Testis (tissue), 2 donors: ENCODE measurements at regions not wholly inside any gene's neighbourhood (a gene's known extent, or its start where the extent isn't known, plus 50 kb on each side); places are given as distances from the start of the nearest gene placed in this dataset.

Source experiments
- DNase-seq: peaks from one replicate; pipeline ENCODE4 v3.0.0-alpha.2; 2019
- H3K27ac ChIP-seq, 2 donors: fragments of 200-600 bp; sonication (generic); one replicate each; pipeline ENCODE4 v1.5.1; 2019
- H3K27me3 ChIP-seq: fragments of 200-600 bp; sonication (generic); one replicate; pipeline ENCODE4 v1.5.1; 2019
- H3K36me3 ChIP-seq: fragments of 200-600 bp; sonication (generic); one replicate; pipeline ENCODE4 v1.5.1; 2017; ENCODE audit warnings: low read depth; ENCODE audit errors: missing control alignments
- H3K4me1 ChIP-seq: fragments of 200-600 bp; sonication (generic); one replicate; pipeline ENCODE4 v1.5.1; 2019
- H3K4me3 ChIP-seq, 2 donors: fragments of 200-600 bp; sonication (generic); one replicate each; pipeline ENCODE4 v1.5.1; 2017 to 2019
- H3K9me3 ChIP-seq: fragments of 200-600 bp; sonication (generic); one replicate; pipeline ENCODE4 v1.5.1; 2017
- POLR2A ChIP-seq: fragments of 450-650 bp; IDR thresholded peaks from one replicate; pipeline ENCODE4 v1.6.1; 2017; ENCODE audit warnings: antibody characterized with exemption, mild to moderate bottlenecking, moderate library complexity
- WGBS, 2 donors: methylation state at CpG; one replicate each; pipeline ENCODE4 v1.1.5; 2018; 5-methylcytosine and 5-hydroxymethylcytosine counted together
- intact Hi-C: fragments of 100-400 bp; cut with DNase I; formaldehyde crosslinking; loops from one replicate; pipeline ENCODE4 v1.15.1; 2023; ENCODE audit warnings: low total_unique reads
- TF ChIP-seq, protein P1 (sequence below), 3 experiments: fragments of 450-650 bp in 2 of 3; fragments of 200-600 bp in 1 of 3; sonication (generic) in 1 of 3; IDR thresholded peaks; one replicate each; pipeline ENCODE4 v1.5.1; 2016 to 2019; ENCODE audit warnings: antibody characterized with exemption in 3 of 3, mild to moderate bottlenecking in 2 of 3, moderate library complexity in 1 of 3

DNA sequence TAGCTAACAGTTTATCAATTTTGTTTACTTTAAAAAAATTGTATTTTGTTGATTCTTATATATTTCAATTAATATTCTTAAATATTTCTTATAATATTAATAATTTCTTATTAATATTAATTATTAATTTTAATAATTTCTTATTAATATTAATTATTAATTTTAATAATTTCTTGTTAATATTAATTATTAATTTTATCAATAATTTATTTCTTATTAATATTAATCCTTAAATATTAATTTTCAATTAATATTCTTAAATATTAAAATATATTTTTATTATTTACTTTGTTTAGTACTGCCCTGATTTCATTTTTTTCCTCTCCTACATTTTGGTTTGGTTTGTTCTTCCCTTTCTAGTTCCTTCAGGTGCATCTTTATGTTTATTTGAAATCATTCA lies 1208.1 kb downstream of the LRFN5 start:
- Histone ChIP-seq H3K27me3 (no peaks in the 10 kb centered on the region), H3K27ac (no peak overlapping the region), H3K4me3 (no peak overlapping the region), H3K4me1 (no peaks in the 10 kb centered on the region), H3K9me3 (no peaks in the 10 kb centered on the region), H3K36me3 (no peaks in the 10 kb centered on the region)
- DNase-seq, result no peak
- intact Hi-C loops, result no loop called here
- TF ChIP-seq POLR2A, result no peak
- TF ChIP-seq, protein P1, sequence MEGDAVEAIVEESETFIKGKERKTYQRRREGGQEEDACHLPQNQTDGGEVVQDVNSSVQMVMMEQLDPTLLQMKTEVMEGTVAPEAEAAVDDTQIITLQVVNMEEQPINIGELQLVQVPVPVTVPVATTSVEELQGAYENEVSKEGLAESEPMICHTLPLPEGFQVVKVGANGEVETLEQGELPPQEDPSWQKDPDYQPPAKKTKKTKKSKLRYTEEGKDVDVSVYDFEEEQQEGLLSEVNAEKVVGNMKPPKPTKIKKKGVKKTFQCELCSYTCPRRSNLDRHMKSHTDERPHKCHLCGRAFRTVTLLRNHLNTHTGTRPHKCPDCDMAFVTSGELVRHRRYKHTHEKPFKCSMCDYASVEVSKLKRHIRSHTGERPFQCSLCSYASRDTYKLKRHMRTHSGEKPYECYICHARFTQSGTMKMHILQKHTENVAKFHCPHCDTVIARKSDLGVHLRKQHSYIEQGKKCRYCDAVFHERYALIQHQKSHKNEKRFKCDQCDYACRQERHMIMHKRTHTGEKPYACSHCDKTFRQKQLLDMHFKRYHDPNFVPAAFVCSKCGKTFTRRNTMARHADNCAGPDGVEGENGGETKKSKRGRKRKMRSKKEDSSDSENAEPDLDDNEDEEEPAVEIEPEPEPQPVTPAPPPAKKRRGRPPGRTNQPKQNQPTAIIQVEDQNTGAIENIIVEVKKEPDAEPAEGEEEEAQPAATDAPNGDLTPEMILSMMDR (IDR thresholded peaks at IDR 0.05), result no peak

DNA sequence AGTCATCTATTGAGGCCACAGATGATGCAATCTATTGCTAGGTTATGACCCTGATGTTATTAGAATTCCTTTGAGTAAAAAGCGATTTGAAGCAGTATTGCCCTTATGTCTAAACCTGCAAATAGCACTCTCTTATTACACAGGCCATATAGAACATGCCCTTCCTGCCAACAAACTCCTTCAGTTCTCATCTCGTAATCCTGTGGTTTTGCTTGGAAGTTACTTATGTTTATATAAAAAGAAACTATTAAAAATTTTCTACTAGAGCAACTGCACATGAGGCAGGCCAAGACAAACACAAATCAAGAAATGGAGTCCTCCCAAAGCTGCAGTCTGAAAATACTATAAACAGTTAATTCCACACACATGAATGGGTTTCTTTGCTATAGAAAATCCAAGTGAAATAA lies 1200.2 kb downstream of the LRFN5 start:
- no peaks in the 10 kb centered on the region for H3K27me3 ChIP-seq
- H3K27ac ChIP-seq, result no peak overlapping the region
- no peak for TF ChIP-seq POLR2A
- TF ChIP-seq, protein P1 (IDR thresholded peaks at IDR 0.05), result no peak
- H3K9me3 ChIP-seq, result no peaks in the 10 kb centered on the region
- WGBS, 2 donors, result 49 to 59% methylated on average over 2 of the region's 2 CpGs
- H3K4me3 ChIP-seq, result no peak overlapping the region
- no peaks in the 10 kb centered on the region for H3K4me1 ChIP-seq
- H3K36me3 ChIP-seq, result no peaks in the 10 kb centered on the region
- intact Hi-C loops, result no loop called here
- DNase-seq, result no peak

DNA sequence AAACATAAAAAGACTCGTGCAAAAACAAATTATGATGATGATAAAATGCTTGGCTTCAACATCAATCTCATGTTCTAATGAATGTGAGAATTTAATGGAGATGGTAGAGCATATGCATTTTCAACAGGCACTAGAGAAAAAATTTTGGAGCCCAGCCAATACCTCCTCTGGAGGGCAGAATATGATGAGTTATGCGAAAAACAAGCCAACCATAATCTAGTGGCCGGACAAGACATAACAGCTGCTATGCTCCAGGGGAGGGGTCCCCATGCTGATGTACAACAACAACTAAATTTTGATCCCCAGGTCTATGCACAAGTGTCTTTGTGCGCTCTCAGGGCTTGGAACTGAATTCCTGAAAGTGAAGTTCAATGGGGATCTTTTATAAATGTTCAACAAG lies 1197.5 kb downstream of the LRFN5 start:
- Histone ChIP-seq H3K27ac (no peak overlapping the region), H3K36me3 (no peaks in the 10 kb centered on the region), H3K4me1 (no peaks in the 10 kb centered on the region), H3K4me3 (no peak overlapping the region), H3K9me3 (no peaks in the 10 kb centered on the region), H3K27me3 (no peaks in the 10 kb centered on the region)
- DNase-seq, result no peak
- WGBS, 2 donors, result 82 to 83% methylated on average over 4 of the region's 4 CpGs
- intact Hi-C loops, result no loop called here
- TF ChIP-seq POLR2A, result no peak
- TF ChIP-seq, protein P1 (IDR thresholded peaks at IDR 0.05), result no peak

DNA sequence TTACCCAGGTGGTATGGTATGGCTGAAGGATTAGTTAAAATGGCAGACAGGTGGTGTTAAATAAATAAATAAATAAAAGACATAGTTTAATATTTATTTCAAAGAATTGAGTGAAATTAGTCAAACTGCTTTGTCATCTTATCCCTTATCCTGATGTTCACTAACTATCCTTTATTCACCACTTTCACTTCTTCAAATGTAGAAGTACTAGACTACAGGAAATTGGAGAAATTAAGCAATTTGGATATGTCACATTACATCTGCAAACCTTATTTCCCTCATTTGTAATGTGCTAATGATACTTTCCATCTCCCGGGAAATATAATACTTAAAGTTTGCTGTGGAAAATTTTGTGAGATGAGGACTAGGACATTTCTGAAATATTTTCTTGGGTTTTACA lies 1195.7 kb downstream of the LRFN5 start:
- no peak for DNase-seq
- H3K4me1 ChIP-seq, result no peaks in the 10 kb centered on the region
- intact Hi-C loops, result no loop called here
- 97% methylated on average over 1 of the region's 1 CpG for WGBS, 2 donors
- no peak overlapping the region for H3K4me3 ChIP-seq
- TF ChIP-seq, protein P1 (IDR thresholded peaks at IDR 0.05), result no peak
- no peak for TF ChIP-seq POLR2A
- H3K27me3 ChIP-seq, result no peaks in the 10 kb centered on the region
- no peaks in the 10 kb centered on the region for H3K36me3 ChIP-seq
- no peak overlapping the region for H3K27ac ChIP-seq
- no peaks in the 10 kb centered on the region for H3K9me3 ChIP-seq

DNA sequence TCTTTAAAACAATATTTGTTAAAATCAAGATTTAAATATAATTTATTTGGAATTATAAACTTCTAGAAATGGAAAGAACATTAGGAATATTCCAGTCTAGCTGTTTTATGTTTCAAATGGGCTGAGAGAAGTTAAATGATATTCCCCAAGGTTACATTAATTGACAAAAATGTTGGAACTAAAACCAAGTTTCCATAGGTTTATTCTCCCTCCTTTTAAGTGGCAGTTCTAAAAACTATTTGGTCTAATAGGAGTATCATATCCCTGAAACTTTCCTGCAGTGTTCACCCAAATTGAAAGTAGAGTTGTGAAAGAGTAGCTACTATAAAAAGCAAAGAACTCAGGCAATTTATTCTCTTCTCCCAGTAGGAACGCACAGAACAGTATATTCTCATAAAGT lies 1185.5 kb downstream of the LRFN5 start:
- Histone ChIP-seq H3K4me1 (no peaks in the 10 kb centered on the region), H3K27me3 (no peaks in the 10 kb centered on the region), H3K4me3 (no peak overlapping the region), H3K9me3 (no peaks in the 10 kb centered on the region), H3K36me3 (no peaks in the 10 kb centered on the region), H3K27ac (no peak overlapping the region)
- WGBS, 2 donors, result 52 to 62% methylated on average over 1 of the region's 1 CpG
- no peak for TF ChIP-seq POLR2A
- TF ChIP-seq, protein P1 (IDR thresholded peaks at IDR 0.05), result no peak
- DNase-seq, result no peak
- intact Hi-C loops, result no loop called here
